A549 (cell line): ENCODE measurements at regions not wholly inside any gene's neighbourhood (a gene's known extent, or its start where the extent isn't known, plus 50 kb on each side); places are given as distances from the start of the nearest gene placed in this dataset.

Source experiments
- CEBPB ChIP-seq, 2 experiments: fragments of >200 bp in 1 of 2; sonication (Bioruptor Twin) in 1 of 2; formaldehyde crosslinking in 1 of 2; IDR thresholded peaks; 2 replicates each; pipeline ENCODE4 v1.6.1; 2012 to 2016
- KDM1A ChIP-seq: fragments of 200-600 bp; sonication (generic); IDR thresholded peaks from 2 replicates; pipeline ENCODE4 v1.6.1; 2016; ENCODE audit warnings: low read depth, mild to moderate bottlenecking
- POLR2A ChIP-seq: IDR thresholded peaks from 2 replicates; pipeline ENCODE4 v1.6.1; 2012; ENCODE audit warnings: mild to moderate bottlenecking, low read length
- TF ChIP-seq, protein P1 (sequence below): fragments of >200 bp; sonication (Bioruptor Twin); formaldehyde crosslinking; IDR thresholded peaks from 3 replicates; pipeline ENCODE4 v1.5.1; 2016

DNA sequence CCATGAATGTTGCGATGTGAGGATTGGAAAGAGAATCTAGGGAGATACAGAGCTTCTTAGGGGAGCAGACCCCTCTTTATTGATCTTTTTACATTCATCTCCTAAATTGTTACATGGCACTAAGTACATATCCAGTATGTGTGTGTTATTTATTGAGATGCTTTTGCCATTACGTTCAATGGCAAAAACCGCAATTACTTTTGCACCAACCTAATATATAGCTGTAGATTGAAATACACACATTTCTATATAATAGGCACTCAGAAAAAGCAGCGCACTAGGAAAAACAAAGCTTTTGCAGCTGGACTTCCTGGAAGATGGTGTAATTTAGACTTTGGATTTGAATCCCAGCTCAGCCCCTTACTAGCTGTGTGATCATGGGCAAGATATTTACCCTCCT, 849.4 kb downstream of the SLC4A3 start:
- TF ChIP-seq KDM1A: no peak
- TF ChIP-seq, protein P1, sequence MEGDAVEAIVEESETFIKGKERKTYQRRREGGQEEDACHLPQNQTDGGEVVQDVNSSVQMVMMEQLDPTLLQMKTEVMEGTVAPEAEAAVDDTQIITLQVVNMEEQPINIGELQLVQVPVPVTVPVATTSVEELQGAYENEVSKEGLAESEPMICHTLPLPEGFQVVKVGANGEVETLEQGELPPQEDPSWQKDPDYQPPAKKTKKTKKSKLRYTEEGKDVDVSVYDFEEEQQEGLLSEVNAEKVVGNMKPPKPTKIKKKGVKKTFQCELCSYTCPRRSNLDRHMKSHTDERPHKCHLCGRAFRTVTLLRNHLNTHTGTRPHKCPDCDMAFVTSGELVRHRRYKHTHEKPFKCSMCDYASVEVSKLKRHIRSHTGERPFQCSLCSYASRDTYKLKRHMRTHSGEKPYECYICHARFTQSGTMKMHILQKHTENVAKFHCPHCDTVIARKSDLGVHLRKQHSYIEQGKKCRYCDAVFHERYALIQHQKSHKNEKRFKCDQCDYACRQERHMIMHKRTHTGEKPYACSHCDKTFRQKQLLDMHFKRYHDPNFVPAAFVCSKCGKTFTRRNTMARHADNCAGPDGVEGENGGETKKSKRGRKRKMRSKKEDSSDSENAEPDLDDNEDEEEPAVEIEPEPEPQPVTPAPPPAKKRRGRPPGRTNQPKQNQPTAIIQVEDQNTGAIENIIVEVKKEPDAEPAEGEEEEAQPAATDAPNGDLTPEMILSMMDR: no peak
- TF ChIP-seq POLR2A: no peak
- TF ChIP-seq CEBPB (IDR thresholded peaks at IDR 0.05): no peak
